Suprapubic skin (tissue), 4 donors: ENCODE measurements at regions not wholly inside any gene's neighbourhood (a gene's known extent, or its start where the extent isn't known, plus 50 kb on each side); places are given as distances from the start of the nearest gene placed in this dataset.

Experiments used
- CTCF ChIP-seq, 2 donors: fragments of 200-600 bp in 1 of 2; fragments of 450-650 bp in 1 of 2; sonication (generic) in 1 of 2; IDR thresholded peaks; one replicate each; pipeline ENCODE4 v1.5.1; 2016 to 2019; ENCODE audit warnings: antibody characterized with exemption in 2 of 2, mild to moderate bottlenecking in 1 of 2, moderate library complexity in 1 of 2
- EP300 ChIP-seq: sonication (generic); formaldehyde crosslinking; IDR thresholded peaks from one replicate; pipeline ENCODE4 v1.6.1; 2017; ENCODE audit warnings: antibody characterized with exemption
- POLR2A ChIP-seq, 2 donors: fragments of 450-650 bp; IDR thresholded peaks; one replicate each; pipeline ENCODE4 v1.6.1; 2017; ENCODE audit warnings: antibody characterized with exemption in 2 of 2, mild to moderate bottlenecking in 2 of 2, moderate library complexity in 2 of 2
- POLR2AphosphoS5 ChIP-seq, 3 donors: sonication (generic); formaldehyde crosslinking; IDR thresholded peaks; one replicate each; pipeline ENCODE4 v1.6.1; 2017; ENCODE audit warnings: antibody characterized with exemption in 3 of 3

- TF ChIP-seq CTCF (IDR thresholded peaks at IDR 0.05): no peak
- no peak for TF ChIP-seq POLR2A (IDR thresholded peaks at IDR 0.05)
- TF ChIP-seq POLR2AphosphoS5 (IDR thresholded peaks at IDR 0.05): no peak
- no peak for TF ChIP-seq EP300
These were observed 332.6 kb downstream of the SLITRK1 start for GRCh38 chr13:83549671-83550070.
